Common myeloid progenitor, CD34-positive (primary cell): ENCODE measurements at regions not wholly inside any gene's neighbourhood (a gene's known extent, or its start where the extent isn't known, plus 50 kb on each side); places are given as distances from the start of the nearest gene placed in this dataset.

Experiments
- CTCF ChIA-PET: fragments of 350-600 bp; sonication (Branson Sonifier 250); formaldehyde crosslinking; loops from one replicate; lab custom pipeline; 2021; ENCODE audit warnings: antibody characterized with exemption; lab: Charles Lee
- POLR2A ChIA-PET: fragments of 350-600 bp; sonication (Branson Sonifier 250); formaldehyde crosslinking; loops from one replicate; lab custom pipeline; 2021; ENCODE audit warnings: antibody characterized with exemption; lab: Charles Lee
- DNase-seq, 3 donors: peaks; one replicate each; pipeline versions ENCODE4 v3.0.0 to v3.0.0-alpha.2; 2013
- H3K27ac ChIP-seq, 2 experiments: 1 replicate in 1 of 2; 2 replicates in 1 of 2; pipeline ENCODE4 v1.7.0; 2013; ENCODE audit warnings: inconsistent platforms in 2 of 2, low read length in 2 of 2, mild to moderate bottlenecking in 2 of 2, low read depth in 1 of 2, moderate library complexity in 1 of 2; ENCODE audit not compliant: severe bottlenecking in 2 of 2, insufficient read depth in 1 of 2, poor library complexity in 1 of 2
- H3K27me3 ChIP-seq, 5 experiments: replicated peaks in 2 of 5; 1 replicate in 3 of 5; 2 replicates in 2 of 5; pipeline versions ENCODE4 v1.6.1 to v1.7.0; 2013; ENCODE audit warnings: low read length in 4 of 5, mild to moderate bottlenecking in 2 of 5, moderate library complexity in 2 of 5, inconsistent platforms in 1 of 5; ENCODE audit not compliant: insufficient read depth in 5 of 5, control insufficient read depth in 4 of 5
- H3K36me3 ChIP-seq, 4 experiments: 1 replicate in 2 of 4; 2 replicates in 2 of 4; pipeline versions ENCODE4 v1.6.1 to v1.7.0; 2013; ENCODE audit warnings: low read length in 3 of 4, control low read depth in 1 of 4, mild to moderate bottlenecking in 1 of 4; ENCODE audit not compliant: control insufficient read depth in 4 of 4, insufficient read depth in 4 of 4
- H3K4me1 ChIP-seq, 4 experiments: 1 replicate in 3 of 4; 2 replicates in 1 of 4; pipeline versions ENCODE4 v1.6.1 to v1.7.1; 2013; ENCODE audit warnings: low read length in 3 of 4, mild to moderate bottlenecking in 3 of 4, control low read depth in 1 of 4, inconsistent platforms in 1 of 4, moderate library complexity in 1 of 4; ENCODE audit not compliant: control insufficient read depth in 4 of 4, insufficient read depth in 4 of 4; ENCODE audit errors: control extremely low read depth in 1 of 4
- H3K4me3 ChIP-seq, 7 experiments: 1 replicate in 4 of 7; 2 replicates in 3 of 7; pipeline versions ENCODE4 v1.5.1 to v1.7.0; 2013; ENCODE audit warnings: mild to moderate bottlenecking in 7 of 7, low read length in 6 of 7, moderate library complexity in 6 of 7, inconsistent platforms in 2 of 7, low read depth in 2 of 7, control low read depth in 1 of 7; ENCODE audit not compliant: insufficient read depth in 4 of 7, control insufficient read depth in 1 of 7; ENCODE audit errors: extremely low read depth in 1 of 7
- H3K9me3 ChIP-seq, 5 experiments: 1 replicate in 4 of 5; 2 replicates in 1 of 5; pipeline versions ENCODE4 v1.6.1 to v1.7.1; 2013; ENCODE audit warnings: low read length in 4 of 5, mild to moderate bottlenecking in 2 of 5, inconsistent platforms in 1 of 5, low read depth in 1 of 5, moderate library complexity in 1 of 5; ENCODE audit not compliant: control insufficient read depth in 4 of 5, insufficient read depth in 2 of 5; ENCODE audit errors: control extremely low read depth in 1 of 5
- WGBS: methylation state at CpG from one replicate; pipeline ENCODE4 v1.1.5; 2013; ENCODE audit not compliant: insufficient coverage; 5-methylcytosine and 5-hydroxymethylcytosine counted together

DNA sequence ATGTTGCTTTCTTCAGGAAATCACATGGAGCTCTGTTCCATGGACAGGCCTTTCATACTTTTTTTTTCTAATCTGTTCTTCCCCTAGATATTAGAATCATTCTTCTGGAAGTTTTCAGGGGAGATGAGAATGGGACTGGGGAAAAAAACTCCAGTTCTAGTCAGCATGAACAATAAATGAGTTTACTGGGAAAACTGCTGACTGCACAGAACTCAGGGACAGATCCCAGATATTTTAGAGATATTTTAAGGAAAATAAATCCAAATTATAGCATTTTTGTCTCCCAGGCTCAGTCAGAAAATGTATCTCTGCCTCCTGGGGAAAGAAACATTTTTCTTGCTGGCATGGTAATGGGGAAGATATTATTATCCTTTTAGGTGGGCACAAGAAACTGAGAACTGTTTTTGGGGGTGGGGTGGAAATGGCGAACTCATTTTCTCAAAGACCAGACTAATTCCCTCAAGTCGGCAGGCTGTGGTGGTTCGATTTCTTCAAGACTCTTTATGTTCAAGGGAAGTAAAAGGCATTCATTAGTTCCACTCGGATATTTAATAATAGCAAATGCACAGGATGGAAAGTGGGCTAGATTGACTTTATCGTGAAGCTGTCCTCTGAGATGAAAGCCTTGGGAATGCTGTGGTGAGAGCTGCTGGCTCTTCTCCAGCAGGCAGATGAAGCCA, 157.5 kb downstream of the ADRA2A start:
- POLR2A ChIA-PET = no interaction called here
- Histone ChIP-seq H3K27ac (no peak overlapping the region), H3K27me3 (peaks cover 2 to 6% (median 3%) of the 10 kb centered on the region in 5 experiments), H3K4me3 (no peak overlapping the region), H3K4me1 (no peaks in the 10 kb centered on the region), H3K9me3 (no peaks in the 10 kb centered on the region), H3K36me3 (no peaks in the 10 kb centered on the region)
- CTCF ChIA-PET = no interaction called here
- no peak for DNase-seq
- WGBS = 96% methylated on average over 4 of the region's 5 CpGs

DNA sequence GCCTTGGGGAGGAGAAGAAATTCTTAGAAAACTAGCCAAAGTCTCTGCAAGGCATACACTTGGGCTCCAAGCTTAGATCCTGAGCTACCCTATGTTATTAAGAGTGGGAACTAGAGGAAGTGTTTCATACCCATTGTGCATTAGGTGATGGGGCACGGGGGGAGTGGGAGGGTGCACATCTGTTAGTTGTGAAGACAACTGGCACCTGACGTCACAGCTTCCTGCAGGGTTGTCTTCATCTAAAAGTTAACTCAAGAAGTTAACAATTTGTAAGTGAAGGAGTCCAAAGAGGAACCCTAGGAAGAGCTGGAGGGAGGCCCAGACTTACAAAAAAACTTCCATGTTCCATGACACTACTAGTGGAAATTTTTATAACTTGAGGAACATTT, 158.1 kb downstream of the ADRA2A start:
- H3K36me3 ChIP-seq = no peaks in the 10 kb centered on the region
- CTCF ChIA-PET = interaction anchor here (0.6 kb wide), 1 partner anchor 407 kb away, joined by 3 read pairs; no protein-coding TSS in a partner anchor
- H3K4me3 ChIP-seq = no peak overlapping the region
- POLR2A ChIA-PET = no interaction called here
- peaks cover 2 to 6% (median 3%) of the 10 kb centered on the region in 5 experiments for H3K27me3 ChIP-seq
- no peak overlapping the region for H3K27ac ChIP-seq
- H3K9me3 ChIP-seq = no peaks in the 10 kb centered on the region
- no peaks in the 10 kb centered on the region for H3K4me1 ChIP-seq
- no peak for DNase-seq
- WGBS = no CpG with 5 or more reads among the region's 2 CpGs

DNA sequence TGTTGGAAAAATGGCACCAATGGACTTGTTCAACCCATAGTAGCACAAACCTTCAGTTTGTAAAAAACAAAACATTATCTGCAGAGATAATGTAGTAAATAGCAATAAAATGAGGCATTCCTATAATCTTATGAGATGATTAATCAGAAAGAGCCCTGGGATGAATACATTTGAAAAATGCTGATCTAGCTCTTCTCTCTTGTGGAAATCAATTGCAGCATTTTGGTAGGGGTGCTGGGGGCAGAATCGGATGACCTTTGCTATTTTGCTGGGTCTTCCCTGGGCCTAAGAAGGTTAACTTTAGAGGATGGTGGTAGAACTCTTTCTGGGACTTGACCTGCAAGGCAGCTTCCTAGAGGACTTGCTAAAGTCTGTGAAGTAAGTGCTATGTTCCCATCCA, 163.5 kb downstream of the ADRA2A start:
- Histone ChIP-seq H3K4me1 (no peaks in the 10 kb centered on the region), H3K27ac (no peak overlapping the region), H3K4me3 (no peak overlapping the region), H3K9me3 (no peaks in the 10 kb centered on the region), H3K36me3 (no peaks in the 10 kb centered on the region), H3K27me3 (no peaks in the 10 kb centered on the region)
- 100% methylated on average over 1 of the region's 1 CpG for WGBS
- POLR2A ChIA-PET = no interaction called here
- CTCF ChIA-PET = no interaction called here
- no peak for DNase-seq

DNA sequence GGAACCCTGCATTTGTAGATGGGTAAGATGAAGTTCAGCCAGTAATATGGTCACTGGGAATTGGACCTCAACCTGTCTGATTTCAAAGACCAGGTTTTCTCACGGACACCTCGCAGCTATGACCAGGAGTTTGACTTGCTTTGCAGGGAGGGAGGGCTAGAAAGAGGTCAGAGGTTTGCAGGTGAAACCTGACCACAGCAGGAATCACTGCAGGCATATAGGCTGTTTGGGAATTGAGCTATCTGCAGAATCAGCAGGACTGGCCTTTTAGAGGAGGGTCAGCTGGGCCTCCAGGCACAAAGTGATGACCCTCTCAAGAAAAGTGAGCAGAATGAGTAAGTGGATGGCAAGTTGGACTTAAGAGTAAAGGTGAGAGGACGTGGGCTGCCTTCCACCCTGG, 166.3 kb downstream of the ADRA2A start:
- Histone ChIP-seq H3K27me3 (peaks cover 0 to 7% (median 5%) of the 10 kb centered on the region in 5 experiments), H3K9me3 (no peaks in the 10 kb centered on the region), H3K27ac (no peak overlapping the region), H3K4me3 (no peak overlapping the region), H3K36me3 (no peaks in the 10 kb centered on the region), H3K4me1 (no peaks in the 10 kb centered on the region)
- whole genome bisulfite sequencing = 90% methylated on average over 2 of the region's 3 CpGs
- POLR2A ChIA-PET = no interaction called here
- CTCF ChIA-PET = no interaction called here
- DNase-seq = no peak

DNA sequence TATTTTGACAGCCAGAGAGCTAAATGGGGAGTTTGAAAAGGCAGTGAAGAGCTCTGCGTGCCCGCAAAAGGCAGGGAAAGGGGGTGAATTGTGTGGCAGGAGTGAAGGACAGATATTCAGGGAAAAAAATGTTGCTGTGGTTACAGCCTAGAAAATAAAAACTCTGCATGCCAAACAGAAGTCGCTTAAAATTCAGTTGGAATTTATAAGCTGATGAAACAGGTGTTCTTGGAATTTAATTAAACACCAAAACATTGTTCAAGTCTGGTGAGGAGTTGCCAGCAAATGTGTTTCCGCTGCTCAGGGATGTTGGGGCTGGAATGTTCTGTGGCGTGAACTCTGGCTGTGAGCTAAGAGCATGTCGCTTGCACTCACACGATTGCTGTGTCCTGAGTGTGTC, 169.3 kb downstream of the ADRA2A start:
- DNase-seq = no peak
- no peaks in the 10 kb centered on the region for H3K36me3 ChIP-seq
- H3K27me3 ChIP-seq = peaks cover 0 to 7% (median 5%) of the 10 kb centered on the region in 5 experiments
- H3K4me3 ChIP-seq = no peak overlapping the region
- ChIA-PET CTCF (no interaction called here), POLR2A (no interaction called here)
- H3K4me1 ChIP-seq = no peaks in the 10 kb centered on the region
- no peak overlapping the region for H3K27ac ChIP-seq
- 87% methylated on average over 7 of the region's 7 CpGs for whole genome bisulfite sequencing
- H3K9me3 ChIP-seq = no peaks in the 10 kb centered on the region

DNA sequence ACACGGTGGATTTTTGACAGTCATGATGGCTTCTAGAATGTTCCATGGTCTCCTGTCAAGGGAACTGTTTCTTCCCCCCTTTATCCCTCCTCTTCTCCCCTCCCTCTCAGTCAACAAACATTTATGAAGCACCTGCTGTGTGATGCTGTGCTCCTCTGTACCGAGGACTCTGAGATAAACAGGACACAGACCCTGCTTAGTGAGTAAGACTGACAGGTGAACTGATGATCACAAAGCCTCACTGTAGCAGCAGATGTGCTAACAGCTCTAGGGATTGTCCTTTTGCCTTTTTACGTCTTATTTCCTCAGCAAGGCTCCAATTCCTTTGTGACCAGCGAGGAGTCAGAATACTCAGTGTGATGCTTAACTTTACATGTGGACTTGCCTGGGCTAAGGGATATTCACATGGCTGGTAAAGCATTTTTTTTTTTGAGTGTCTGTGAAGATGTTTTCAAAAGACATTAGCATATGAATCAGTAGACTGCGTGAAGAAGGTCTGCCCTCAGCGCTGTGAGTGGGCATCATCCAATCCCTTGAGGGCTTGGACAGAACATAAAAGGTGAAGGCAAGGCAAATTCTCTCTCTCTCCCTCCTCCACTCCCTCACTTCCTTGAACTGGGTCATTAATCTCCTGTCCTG, 170.1 kb downstream of the ADRA2A start:
- POLR2A ChIA-PET = no interaction called here

DNA sequence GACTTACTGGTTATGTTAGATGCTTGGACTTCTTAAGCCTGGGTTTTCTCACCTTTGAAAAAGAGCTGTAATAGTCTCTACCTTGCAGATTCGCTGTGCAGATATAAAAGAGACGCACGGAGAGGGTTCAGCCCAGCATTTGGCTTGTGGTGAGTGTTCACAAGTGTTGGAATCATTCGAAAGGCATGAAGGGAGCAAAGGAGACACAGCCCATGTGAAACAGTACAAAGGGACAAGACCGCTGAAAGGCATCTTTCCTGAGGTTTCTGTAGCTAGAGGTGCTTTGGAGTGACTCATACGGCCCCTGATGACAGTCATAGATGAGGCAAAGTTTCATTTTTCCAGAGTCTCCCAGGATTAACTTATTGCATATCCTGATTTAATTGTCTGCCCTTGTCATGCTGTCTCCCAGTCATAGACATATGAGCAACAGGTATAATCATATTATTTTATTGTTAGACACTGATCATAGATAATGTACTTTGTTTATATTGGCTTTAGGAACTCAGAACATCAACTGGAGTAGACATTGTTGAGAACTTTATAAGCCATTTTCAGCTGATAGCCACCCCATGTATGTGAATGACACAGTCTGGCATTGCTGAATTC, 171.1 kb downstream of the ADRA2A start:
- no peak overlapping the region for H3K4me3 ChIP-seq
- ChIA-PET CTCF (interaction anchor here (1.0 kb wide), 1 partner anchor 18 kb away, joined by 3 read pairs; no protein-coding TSS in a partner anchor), POLR2A (no interaction called here)
- H3K27me3 ChIP-seq = peaks cover 0 to 7% (median 5%) of the 10 kb centered on the region in 5 experiments
- H3K36me3 ChIP-seq = no peaks in the 10 kb centered on the region
- H3K4me1 ChIP-seq = no peaks in the 10 kb centered on the region
- WGBS = 98% methylated on average over 6 of the region's 6 CpGs
- no peak overlapping the region for H3K27ac ChIP-seq
- DNase-seq = no peak
- no peaks in the 10 kb centered on the region for H3K9me3 ChIP-seq

More for the DNA sequence above, 170.1 kb downstream of the ADRA2A start:
- Histone ChIP-seq H3K27ac (no peak overlapping the region), H3K4me1 (no peaks in the 10 kb centered on the region), H3K27me3 (peaks cover 0 to 7% (median 5%) of the 10 kb centered on the region in 5 experiments), H3K4me3 (no peak overlapping the region), H3K36me3 (no peaks in the 10 kb centered on the region), H3K9me3 (no peaks in the 10 kb centered on the region)
- WGBS = 67% methylated on average over 5 of the region's 6 CpGs
- DNase-seq = no peak
- CTCF ChIA-PET = interaction anchor here (0.7 kb wide), 1 partner anchor 394 kb away, joined by 3 read pairs; no protein-coding TSS in a partner anchor
